Ascending aorta (tissue), 2 donors: ENCODE measurements at regions not wholly inside any gene's neighbourhood (a gene's known extent, or its start where the extent isn't known, plus 50 kb on each side); places are given as distances from the start of the nearest gene placed in this dataset.

Experiments
- DNase-seq, 2 donors: peaks; one replicate each; pipeline ENCODE4 v3.0.0-alpha.2; 2019; ENCODE audit warnings: low spot score in 2 of 2
- H3K27ac ChIP-seq, 2 donors: fragments of 200-600 bp; sonication (generic); one replicate each; pipeline ENCODE4 v1.5.1; 2016 to 2017; ENCODE audit warnings: mild to moderate bottlenecking in 1 of 2
- H3K27me3 ChIP-seq: fragments of 200-600 bp; sonication (generic); one replicate; pipeline ENCODE4 v1.5.1; 2017
- H3K36me3 ChIP-seq, 2 donors: fragments of 200-600 bp; sonication (generic); one replicate each; pipeline ENCODE4 v1.5.1; 2016
- H3K4me1 ChIP-seq, 2 donors: fragments of 200-600 bp; sonication (generic); one replicate each; pipeline ENCODE4 v1.5.1; 2016 to 2017; ENCODE audit warnings: mild to moderate bottlenecking in 1 of 2
- H3K4me3 ChIP-seq, 2 donors: fragments of 200-600 bp; sonication (generic); one replicate each; pipeline ENCODE4 v1.5.1; 2016 to 2017; ENCODE audit warnings: mild to moderate bottlenecking in 1 of 2
- H3K9me3 ChIP-seq, 2 donors: fragments of 200-600 bp; sonication (generic); one replicate each; pipeline ENCODE4 v1.5.1; 2016
- intact Hi-C: fragments of 100-400 bp; cut with DNase I; formaldehyde crosslinking; loops from one replicate; pipeline ENCODE4 v1.15.1; 2023
- TF ChIP-seq, protein P1 (sequence below), 3 experiments: fragments of 200-600 bp in 2 of 3; fragments of 450-650 bp in 1 of 3; sonication (generic) in 2 of 3; IDR thresholded peaks; one replicate each; pipeline ENCODE4 v1.5.1; 2016 to 2019; ENCODE audit warnings: antibody characterized with exemption in 3 of 3, mild to moderate bottlenecking in 1 of 3, moderate library complexity in 1 of 3

DNA sequence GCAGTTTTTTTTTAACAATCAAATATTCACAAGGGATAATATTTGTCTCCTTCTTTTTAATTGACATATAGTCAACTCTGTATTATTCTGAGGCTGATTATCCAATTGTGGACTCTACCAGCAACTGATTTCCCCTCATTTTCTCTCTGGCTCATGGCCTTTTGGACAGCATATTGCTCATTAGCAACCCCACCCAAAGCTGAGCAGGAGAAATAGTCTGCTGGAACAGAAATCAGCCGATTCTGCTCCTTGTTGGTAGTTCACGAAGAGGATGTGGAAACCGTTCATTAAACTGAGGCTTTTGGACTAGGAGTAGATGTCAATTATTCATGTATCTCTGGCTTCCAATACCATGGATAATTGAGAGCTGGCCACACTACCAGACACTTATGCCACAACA, 428.4 kb upstream of the INTU start:
- no peaks in the 10 kb centered on the region for H3K27me3 ChIP-seq
- intact Hi-C loops, result no loop called here
- no peak for DNase-seq
- H3K4me1 ChIP-seq, result no peaks in the 10 kb centered on the region
- TF ChIP-seq, protein P1, sequence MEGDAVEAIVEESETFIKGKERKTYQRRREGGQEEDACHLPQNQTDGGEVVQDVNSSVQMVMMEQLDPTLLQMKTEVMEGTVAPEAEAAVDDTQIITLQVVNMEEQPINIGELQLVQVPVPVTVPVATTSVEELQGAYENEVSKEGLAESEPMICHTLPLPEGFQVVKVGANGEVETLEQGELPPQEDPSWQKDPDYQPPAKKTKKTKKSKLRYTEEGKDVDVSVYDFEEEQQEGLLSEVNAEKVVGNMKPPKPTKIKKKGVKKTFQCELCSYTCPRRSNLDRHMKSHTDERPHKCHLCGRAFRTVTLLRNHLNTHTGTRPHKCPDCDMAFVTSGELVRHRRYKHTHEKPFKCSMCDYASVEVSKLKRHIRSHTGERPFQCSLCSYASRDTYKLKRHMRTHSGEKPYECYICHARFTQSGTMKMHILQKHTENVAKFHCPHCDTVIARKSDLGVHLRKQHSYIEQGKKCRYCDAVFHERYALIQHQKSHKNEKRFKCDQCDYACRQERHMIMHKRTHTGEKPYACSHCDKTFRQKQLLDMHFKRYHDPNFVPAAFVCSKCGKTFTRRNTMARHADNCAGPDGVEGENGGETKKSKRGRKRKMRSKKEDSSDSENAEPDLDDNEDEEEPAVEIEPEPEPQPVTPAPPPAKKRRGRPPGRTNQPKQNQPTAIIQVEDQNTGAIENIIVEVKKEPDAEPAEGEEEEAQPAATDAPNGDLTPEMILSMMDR (IDR thresholded peaks at IDR 0.05), result no peak
- H3K4me3 ChIP-seq, result no peak overlapping the region
- H3K27ac ChIP-seq, result no peak overlapping the region
- no peaks in the 10 kb centered on the region for H3K36me3 ChIP-seq
- peaks cover 0 to under 1% of the 10 kb centered on the region in 2 donors for H3K9me3 ChIP-seq

DNA sequence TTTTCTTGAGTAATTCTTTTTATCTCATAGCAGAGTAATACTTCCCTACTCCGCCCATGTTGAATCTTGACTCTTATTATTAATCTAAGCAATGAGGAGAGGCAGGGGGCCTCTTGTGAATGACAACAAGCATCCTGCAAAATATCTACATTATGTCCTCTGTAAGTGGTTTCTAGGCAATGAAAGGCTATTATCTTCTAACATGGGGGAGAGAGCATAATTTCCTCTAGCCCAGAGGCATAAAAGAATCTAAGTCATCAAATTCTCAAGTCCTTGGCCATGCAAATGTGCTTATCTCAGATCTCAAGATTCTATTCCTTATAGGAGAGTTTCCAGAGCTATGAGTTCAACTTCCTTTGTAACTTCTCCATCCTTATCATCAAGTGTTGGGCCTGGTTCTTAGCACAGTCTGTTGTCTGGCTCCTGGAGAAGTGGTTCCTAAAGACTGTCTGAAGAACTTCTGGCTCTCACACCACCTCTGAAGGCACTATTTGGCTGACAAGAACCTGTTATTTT, 423.1 kb upstream of the INTU start:
- Histone ChIP-seq H3K36me3 (no peaks in the 10 kb centered on the region), H3K27me3 (no peaks in the 10 kb centered on the region), H3K4me1 (peaks cover 0 to 14% of the 10 kb centered on the region in 2 donors), H3K27ac (no peak overlapping the region), H3K9me3 (no peaks in the 10 kb centered on the region), H3K4me3 (no peak overlapping the region)
- no peak for DNase-seq
- intact Hi-C loops, result no loop called here
- TF ChIP-seq, protein P1 (IDR thresholded peaks at IDR 0.05), result no peak

DNA sequence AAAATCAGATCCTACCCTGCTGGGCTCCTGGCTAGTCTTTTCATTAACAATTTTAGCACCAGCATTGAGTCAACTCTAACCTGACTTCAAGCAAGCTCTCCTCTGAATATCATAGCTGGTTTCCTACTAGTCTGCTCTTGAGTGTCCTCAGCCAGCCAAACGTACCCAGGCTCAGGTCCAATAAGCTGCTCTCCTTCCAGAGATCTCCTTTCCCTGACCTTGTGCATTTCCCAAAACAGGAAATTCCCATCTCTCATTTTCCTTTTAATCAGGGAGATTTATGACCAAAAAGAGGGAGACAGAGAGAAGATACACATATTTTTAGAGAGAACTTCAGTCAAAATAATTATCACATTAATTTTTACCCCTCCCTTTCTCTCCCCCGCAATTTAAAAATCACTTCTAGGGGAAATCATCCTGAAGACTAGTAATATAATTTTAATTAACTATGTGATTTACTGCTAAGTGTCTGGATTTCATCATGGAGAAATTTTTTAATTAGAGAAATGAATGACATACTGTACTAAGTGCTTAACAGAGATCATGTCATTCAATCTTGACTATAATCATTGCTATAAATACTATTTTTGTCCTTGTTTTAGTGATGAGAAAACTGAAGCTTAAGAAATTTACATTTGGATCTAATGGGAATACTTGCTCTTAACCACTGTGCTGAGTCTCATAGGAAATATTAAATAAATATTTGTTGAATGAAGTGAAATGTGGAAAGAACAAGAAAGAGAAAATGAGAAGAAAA, 421.7 kb upstream of the INTU start:
- peaks cover 0 to 14% of the 10 kb centered on the region in 2 donors for H3K4me1 ChIP-seq
- H3K4me3 ChIP-seq, result no peak overlapping the region
- H3K9me3 ChIP-seq, result no peaks in the 10 kb centered on the region
- peak overlapping the region; percentile 22 to 50 for H3K27ac ChIP-seq
- no peaks in the 10 kb centered on the region for H3K36me3 ChIP-seq
- intact Hi-C loops, result no loop called here
- no peak for DNase-seq
- H3K27me3 ChIP-seq, result no peaks in the 10 kb centered on the region
- TF ChIP-seq, protein P1 (IDR thresholded peaks at IDR 0.05), result no peak

DNA sequence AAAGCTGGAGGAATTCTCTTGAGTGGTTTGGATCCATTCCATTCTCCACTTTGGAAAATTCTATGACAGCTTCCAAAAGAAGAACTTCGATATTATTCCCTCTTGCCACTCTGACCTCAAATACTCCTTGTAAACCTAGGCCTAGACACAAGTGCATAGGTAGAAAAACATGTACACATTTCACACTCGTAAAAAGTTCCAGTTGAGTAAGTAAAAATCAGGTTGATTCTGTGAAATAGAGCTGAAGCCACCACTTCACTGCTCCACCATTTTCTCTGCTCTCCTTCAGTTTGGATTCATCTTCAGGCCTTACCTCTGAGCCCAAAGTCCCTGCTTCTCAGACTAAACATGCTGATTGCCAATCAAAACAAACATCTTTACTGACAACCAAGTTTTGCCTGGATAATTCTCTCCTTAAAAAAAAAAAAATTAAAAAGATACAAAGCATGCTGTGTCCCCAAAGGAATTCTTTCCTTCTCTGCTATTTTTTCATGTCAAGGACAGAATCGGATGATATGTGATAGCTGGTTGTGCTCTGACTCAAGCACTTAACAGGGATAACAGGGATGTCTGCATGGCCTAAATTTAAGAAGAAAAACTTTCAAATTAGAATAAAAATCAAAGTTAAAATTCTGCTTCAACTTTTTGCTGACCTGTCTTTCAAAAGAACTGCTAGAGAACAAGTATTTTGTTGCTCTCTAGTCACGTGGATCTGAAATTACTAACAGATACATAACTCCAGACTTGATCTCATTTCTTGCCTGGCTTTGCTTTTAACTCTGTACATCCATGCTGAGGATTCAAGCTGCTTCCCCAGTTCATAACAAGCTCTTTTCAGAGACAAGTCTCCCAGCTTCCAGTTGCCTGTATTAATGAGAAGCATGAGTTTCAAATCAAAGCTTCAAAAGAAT, 420.9 kb upstream of the INTU start:
- intact Hi-C loops, result no loop called here
- H3K9me3 ChIP-seq, result no peaks in the 10 kb centered on the region
- peak overlapping the region; percentile 22 to 50 for H3K27ac ChIP-seq
- no peaks in the 10 kb centered on the region for H3K36me3 ChIP-seq
- peaks cover 0 to 14% of the 10 kb centered on the region in 2 donors for H3K4me1 ChIP-seq
- DNase-seq, result no peak
- H3K4me3 ChIP-seq, result no peak overlapping the region
- H3K27me3 ChIP-seq, result no peaks in the 10 kb centered on the region
- TF ChIP-seq, protein P1 (IDR thresholded peaks at IDR 0.05), result no peak

DNA sequence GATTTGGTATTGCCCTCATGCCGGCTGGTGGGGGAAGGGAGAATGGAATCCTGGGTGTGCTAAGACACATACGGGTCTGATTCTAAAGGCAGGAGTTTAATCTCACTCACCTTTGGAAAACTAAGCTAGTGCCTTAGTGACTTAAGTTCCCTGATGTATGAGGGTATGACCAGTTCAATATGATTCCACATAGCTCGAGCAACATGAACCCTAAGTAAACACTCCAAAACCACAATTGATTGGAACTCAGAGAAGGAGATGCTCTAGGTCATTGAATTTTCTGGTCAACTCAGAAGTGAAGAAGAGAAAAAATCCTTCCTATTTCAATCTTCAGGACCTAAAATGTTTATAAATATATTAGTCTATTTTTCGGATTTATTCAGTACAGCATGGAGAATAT, 420.1 kb upstream of the INTU start:
- peak overlapping the region in 1 of 2 donors; percentile 8 for H3K27ac ChIP-seq
- H3K27me3 ChIP-seq, result no peaks in the 10 kb centered on the region
- no peaks in the 10 kb centered on the region for H3K36me3 ChIP-seq
- TF ChIP-seq, protein P1 (IDR thresholded peaks at IDR 0.05), result no peak
- no peak overlapping the region for H3K4me3 ChIP-seq
- no peak for DNase-seq
- H3K4me1 ChIP-seq, result peaks cover 0 to 14% of the 10 kb centered on the region in 2 donors
- intact Hi-C loops, result no loop called here
- H3K9me3 ChIP-seq, result no peaks in the 10 kb centered on the region
